ENCODE measurements at regions not wholly inside any gene's neighbourhood (a gene's known extent, or its start where the extent isn't known, plus 50 kb on each side); places are given as distances from the start of the nearest gene placed in this dataset.
"Not testable (repeated sequence)": the region's sequence is repeated elsewhere in the genome, so short reads cannot be mapped to it uniquely, and the experiment has no call there.

GRCh38 chr1:201639826-201640225 lies 100.9 kb downstream of the NAV1 start:
- no peak for DNase-seq

- no peak for DNase-seq
Measured at GRCh38 chr1:201640624-201641023, 101.7 kb downstream of the NAV1 start.

DNA sequence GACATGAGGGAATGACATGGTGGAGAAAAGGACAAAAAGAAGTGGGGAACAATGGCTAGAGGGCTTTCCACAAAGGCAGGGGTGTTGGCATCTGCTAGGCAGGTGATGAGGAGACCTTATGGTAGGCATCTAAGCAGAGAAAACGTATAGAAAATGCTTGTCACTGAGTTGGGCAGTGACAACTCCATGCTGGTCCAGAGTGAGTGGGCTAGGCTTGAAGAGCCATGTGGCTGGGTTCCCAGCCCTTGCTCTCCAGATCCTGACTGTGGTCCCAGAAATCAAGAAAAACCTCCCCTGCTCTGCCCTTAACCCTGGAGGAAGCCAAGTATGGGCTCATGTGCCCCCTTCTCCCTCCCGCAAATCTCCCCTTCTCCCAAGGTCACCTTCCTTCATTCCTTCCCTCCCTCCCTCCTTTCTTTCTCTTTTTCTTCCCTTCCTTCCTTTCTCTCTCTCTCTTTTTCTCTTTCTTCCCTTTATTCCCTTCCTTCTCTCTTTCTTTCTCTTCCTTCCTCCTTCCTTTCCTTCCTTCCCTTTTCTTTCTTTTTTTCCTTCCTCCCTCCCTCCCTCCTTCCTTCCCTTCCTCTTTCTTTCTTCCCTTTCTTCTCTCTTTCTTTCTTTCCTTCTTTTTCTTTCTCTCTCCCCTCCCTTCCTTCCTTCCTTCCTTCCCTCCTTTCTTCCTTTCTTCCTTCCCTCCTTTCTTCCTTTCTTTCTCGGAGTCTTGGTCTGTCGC lies 102.8 kb downstream of the NAV1 start:
- no peak for DNase-seq

GRCh38 chr1:201643835-201644104 lies 104.8 kb downstream of the NAV1 start:
- DNase-seq, result no peak

DNA sequence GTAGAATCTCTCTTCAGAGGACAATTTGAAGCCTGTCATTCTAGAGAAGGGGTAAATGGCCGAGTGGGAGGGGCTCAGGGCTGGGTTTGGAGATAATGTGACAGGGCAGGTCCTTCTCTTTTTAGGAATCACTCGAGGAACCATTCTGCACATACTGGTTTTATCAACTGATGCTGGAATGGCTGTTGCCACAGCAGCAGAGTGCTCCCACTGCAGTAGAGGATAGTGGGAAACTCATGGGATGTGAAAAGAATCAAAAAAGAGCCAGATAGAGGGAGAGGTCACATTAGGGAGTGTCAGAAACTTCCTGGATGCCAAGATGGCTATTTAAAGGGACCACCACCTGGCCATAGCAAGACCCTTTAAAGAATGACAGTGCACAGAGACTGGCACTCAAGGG lies 105.3 kb downstream of the NAV1 start:
- no peak for DNase-seq

- DNase-seq, result not testable (repeated sequence)
Measured at GRCh38 chr1:201645000-201645399, 106.1 kb downstream of the NAV1 start.

DNA sequence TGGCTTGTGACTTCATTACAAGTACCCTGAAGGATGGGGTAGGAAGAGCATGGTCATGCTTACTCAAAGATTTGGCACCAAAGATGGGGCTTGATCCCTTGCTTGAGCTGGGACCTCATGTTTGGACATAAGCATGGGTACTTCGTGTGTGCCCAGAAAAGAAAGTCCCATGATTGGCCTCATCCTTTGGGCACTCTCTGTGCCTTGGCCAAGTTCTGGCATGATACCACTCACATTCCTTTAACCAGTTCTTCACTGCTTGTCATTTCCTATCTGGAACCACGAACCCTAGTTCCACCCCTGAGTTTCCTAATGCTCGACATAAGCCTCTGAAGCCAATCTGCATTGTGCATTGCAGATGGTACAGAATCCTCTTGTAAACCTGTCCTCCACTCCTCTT lies 107.0 kb downstream of the NAV1 start:
- DNase-seq, result no peak

- DNase-seq, result no peak
Measured at GRCh38 chr1:201646411-201647022, 107.6 kb downstream of the NAV1 start.

- no peak for DNase-seq
Measured at GRCh38 chr1:201647094-201647493, 108.2 kb downstream of the NAV1 start.

GRCh38 chr1:201647722-201648065 lies 108.8 kb downstream of the NAV1 start:
- DNase-seq, result no peak

DNA sequence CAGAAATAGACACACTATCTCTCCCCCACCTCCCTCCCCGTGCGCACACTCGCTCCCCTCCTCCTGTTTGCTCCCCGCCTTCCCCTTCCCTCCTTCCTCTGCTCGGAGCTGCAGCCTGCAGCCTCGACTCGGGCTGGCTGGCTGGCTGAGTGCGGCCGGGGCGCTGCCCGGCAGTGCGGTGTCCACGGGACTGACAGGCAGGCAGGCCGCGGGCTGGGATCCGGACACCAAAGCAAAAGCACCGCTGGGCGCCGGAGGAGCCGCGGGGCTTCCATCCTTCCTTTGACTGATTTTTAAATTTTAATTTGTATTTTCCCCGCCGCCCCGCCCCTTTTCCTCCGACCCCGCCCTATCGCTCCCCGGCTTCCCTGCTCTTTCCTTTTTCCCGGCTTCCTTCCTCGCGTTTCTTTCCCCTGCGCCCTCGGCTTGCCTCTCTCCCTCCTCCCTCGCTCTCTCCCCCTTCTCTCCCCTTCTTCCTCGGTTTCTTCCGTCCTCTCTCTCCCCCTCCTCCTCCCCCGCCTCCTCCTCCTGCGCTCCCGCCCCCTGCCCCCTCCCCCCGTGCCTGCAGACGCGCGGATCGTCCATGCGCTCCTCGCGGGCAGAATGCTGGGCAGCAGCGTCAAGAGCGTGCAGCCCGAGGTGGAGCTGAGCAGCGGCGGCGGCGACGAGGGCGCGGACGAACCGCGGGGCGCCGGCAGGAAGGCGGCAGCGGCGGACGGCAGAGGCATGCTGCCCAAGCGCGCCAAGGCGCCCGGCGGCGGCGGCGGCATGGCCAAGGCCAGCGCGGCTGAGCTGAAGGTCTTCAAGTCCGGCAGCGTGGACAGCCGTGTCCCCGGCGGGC lies 109.4 kb downstream of the NAV1 start:
- DNase-seq, result no peak

DNA sequence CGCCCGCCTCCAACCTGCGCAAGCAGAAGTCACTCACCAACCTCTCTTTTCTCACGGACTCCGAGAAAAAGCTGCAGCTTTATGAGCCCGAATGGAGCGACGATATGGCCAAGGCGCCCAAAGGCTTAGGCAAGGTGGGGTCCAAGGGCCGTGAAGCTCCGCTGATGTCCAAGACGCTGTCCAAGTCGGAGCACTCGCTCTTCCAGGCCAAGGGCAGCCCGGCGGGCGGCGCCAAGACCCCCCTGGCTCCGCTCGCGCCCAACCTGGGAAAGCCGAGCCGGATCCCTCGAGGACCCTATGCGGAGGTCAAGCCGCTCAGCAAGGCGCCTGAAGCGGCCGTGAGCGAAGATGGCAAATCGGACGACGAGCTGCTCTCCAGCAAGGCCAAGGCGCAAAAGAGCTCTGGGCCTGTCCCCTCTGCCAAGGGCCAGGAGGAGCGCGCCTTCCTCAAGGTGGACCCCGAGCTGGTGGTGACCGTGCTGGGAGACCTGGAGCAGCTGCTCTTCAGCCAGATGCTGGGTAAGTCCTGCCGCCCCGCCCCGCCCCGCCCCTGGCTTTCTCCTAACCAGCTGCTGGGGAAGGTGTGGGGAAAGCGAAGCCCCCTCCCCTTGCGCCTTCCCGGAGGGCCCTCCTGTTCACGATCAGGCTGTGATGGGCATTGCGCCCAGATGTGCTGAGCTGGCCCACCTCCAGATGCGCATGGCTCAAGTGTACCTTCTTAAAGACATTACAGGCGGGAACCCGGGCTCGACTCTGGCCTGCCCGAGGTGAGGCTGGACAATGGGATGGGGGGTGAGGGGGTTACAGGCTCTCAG lies 110.2 kb downstream of the NAV1 start:
- no peak for DNase-seq

GRCh38 chr1:201649761-201650622 lies 111.1 kb downstream of the NAV1 start:
- no peak for DNase-seq

DNA sequence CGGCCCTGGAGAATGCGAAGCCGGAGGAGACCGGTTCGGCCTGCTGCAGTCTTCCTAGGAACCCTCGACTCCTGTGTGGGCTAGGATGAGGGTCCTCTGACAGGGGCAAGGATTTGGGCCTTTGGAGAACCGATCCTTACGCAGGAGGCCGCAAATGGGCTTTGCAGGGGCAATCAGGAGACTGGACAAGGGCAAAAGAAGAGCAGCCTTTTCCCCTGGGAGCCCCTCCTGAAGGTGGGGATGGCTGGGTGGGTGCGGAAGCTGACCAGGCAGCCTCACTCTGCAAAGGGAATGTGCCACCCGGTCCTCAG lies 111.7 kb downstream of the NAV1 start:
- DNase-seq, result no peak

- DNase-seq, result no peak
Measured at GRCh38 chr1:201652181-201652580, 113.3 kb downstream of the NAV1 start.

DNA sequence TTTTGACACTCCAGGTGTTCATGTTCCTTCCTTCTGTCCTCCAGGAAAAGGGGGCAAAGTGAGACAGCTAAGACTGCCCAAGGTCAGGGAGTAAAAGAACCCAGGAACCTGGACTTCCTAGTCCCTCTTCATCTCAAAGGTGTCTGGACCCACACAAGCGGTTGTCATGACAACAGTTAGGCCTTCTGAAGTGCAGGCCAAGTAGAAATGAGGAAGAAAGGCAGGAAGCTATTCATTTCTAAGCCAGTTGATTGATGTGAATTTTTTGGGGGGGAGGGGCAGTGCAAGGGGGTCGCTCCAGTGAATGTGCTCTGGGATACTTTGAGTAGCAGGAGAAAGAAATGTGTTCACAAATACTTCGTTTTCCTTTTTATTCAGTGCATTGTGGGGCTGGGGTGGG lies 114.3 kb downstream of the NAV1 start:
- no peak for DNase-seq

DNA sequence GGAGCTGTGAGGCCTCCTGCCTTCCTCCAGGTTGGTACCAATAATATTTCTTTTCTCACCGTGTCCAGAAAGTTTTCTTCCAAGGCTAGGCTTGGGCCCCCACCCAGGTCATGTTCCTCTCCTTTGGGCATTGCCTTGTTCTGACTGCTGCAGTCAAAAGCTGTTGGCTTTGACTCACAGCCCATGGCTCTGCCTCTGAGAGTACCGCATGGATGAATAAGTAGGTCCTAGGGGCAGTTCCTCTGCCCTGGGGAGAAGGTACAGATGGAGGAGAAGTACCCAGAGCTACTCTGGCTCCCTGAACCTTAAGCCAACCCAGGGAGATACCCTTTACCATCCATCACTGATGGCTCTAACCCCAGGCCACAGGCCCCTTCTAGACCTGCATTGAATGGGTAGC lies 115.0 kb downstream of the NAV1 start:
- no peak for DNase-seq

GRCh38 chr1:201655243-201655642 lies 116.3 kb downstream of the NAV1 start:
- DNase-seq, result no peak

DNA sequence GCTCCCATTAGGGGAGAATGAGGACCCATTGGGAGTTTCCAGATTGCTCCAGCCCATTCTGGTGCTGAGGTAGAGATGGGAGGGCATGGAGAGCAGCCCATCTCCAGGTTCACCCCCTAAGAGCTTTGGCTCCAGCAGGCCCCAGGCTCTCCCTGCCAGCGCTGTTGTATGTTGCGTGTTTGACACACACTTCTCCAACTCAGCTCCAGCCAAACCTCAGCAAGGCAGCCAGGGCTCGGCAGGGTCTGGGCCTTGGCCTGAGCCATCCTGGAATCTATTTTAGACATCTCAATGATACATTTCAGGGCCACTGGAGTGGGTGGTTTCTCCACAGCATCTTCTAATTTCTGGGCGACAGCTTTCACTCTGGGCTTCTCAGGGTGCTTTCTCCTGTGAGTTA lies 117.0 kb downstream of the NAV1 start:
- no peak for DNase-seq

DNA sequence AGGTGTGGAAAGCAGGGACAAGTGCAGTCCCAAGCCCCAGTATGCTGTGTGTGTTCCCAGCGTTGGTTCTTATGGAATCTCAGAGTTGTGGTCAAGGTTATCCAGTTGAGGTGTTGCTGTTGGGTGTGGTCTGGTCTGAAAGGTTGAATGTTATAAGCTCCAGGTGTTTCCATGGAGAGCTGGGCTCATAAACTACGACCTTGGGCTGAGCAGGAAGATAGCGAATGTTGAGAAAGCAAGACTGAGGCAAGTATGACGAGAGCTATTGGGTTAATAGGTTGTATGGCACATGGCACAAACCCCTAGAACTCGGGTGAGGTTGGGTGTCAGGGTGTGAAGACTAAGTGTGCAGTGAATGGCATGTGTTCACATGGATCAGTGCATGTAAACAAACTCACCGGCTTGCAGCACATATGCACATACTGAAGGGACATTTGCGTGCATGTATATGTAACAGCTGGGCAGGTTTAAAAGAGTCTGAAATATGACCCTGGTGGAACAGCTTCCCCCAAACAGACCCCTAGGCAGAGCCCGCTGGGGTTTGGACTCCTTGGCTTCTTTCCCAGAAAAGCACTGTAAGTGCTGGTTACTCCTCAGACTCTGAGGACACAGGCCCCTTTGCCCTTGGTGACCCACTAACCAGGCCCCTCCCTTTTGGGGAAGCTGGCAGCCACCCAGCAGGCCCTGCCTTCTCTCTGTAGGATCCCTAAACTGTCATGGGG lies 117.5 kb downstream of the NAV1 start:
- DNase-seq, result no peak

GRCh38 chr1:201659572-201659971 lies 120.6 kb downstream of the NAV1 start:
- DNase-seq, result no peak
